DMS53 treated with DMSO at 0.1 percent for 48 hours (cell line): ENCODE measurements at regions not wholly inside any gene's neighbourhood (a gene's known extent, or its start where the extent isn't known, plus 50 kb on each side); places are given as distances from the start of the nearest gene placed in this dataset.
"Not testable (repeated sequence)": the region's sequence is repeated elsewhere in the genome, so short reads cannot be mapped to it uniquely, and the experiment has no call there.

Experiments used
- DNase-seq: peaks from one replicate; lab custom pipeline; 2025; ENCODE audit not compliant: unreplicated experiment; lab: John Stamatoyannopoulos, UW

- no peak for DNase-seq
These were observed 92.9 kb upstream of the TSPAN2 start for GRCh38 chr1:115182012-115182715.

GRCh38 chr1:115181231-115181630 lies 91.9 kb upstream of the TSPAN2 start:
- DNase-seq = no peak

GRCh38 chr1:115179397-115180079 lies 90.2 kb upstream of the TSPAN2 start:
- no peak for DNase-seq

- no peak for DNase-seq
These were observed 86.9 kb upstream of the TSPAN2 start for GRCh38 chr1:115176189-115176588.

GRCh38 chr1:115175596-115175995 lies 86.3 kb upstream of the TSPAN2 start:
- DNase-seq = no peak

- no peak for DNase-seq
These were observed 83.8 kb upstream of the TSPAN2 start for GRCh38 chr1:115173151-115173550.

- DNase-seq = no peak
These were observed 83.0 kb upstream of the TSPAN2 start for GRCh38 chr1:115172270-115172669.

GRCh38 chr1:115170961-115171392 lies 81.7 kb upstream of the TSPAN2 start:
- DNase-seq = no peak

- DNase-seq = no peak
These were observed 81.1 kb upstream of the TSPAN2 start for GRCh38 chr1:115170377-115170776.

GRCh38 chr1:115168026-115168425 lies 78.7 kb upstream of the TSPAN2 start:
- no peak for DNase-seq

GRCh38 chr1:115166531-115167091 lies 77.3 kb upstream of the TSPAN2 start:
- DNase-seq = no peak

- no peak for DNase-seq
These were observed 76.5 kb upstream of the TSPAN2 start for GRCh38 chr1:115165776-115166175.

- DNase-seq = no peak
These were observed 75.8 kb upstream of the TSPAN2 start for GRCh38 chr1:115164940-115165705.

GRCh38 chr1:115164484-115164883 lies 75.2 kb upstream of the TSPAN2 start:
- no peak for DNase-seq

GRCh38 chr1:115160728-115161127 lies 71.4 kb upstream of the TSPAN2 start:
- no peak for DNase-seq

GRCh38 chr1:115159958-115160357 lies 70.7 kb upstream of the TSPAN2 start:
- DNase-seq = no peak

- no peak for DNase-seq
These were observed 68.9 kb upstream of the TSPAN2 start for GRCh38 chr1:115158181-115158580.

GRCh38 chr1:115156826-115157468 lies 67.6 kb upstream of the TSPAN2 start:
- no peak for DNase-seq

- no peak for DNase-seq
These were observed 64.8 kb upstream of the TSPAN2 start for GRCh38 chr1:115153966-115154557.

GRCh38 chr1:115147928-115148327 lies 58.6 kb upstream of the TSPAN2 start:
- DNase-seq = not testable (repeated sequence)

- no peak for DNase-seq
These were observed 55.9 kb upstream of the TSPAN2 start for GRCh38 chr1:115145226-115145625.
